ENCODE measurements at regions not wholly inside any gene's neighbourhood (a gene's known extent, or its start where the extent isn't known, plus 50 kb on each side); places are given as distances from the start of the nearest gene placed in this dataset.

DNA sequence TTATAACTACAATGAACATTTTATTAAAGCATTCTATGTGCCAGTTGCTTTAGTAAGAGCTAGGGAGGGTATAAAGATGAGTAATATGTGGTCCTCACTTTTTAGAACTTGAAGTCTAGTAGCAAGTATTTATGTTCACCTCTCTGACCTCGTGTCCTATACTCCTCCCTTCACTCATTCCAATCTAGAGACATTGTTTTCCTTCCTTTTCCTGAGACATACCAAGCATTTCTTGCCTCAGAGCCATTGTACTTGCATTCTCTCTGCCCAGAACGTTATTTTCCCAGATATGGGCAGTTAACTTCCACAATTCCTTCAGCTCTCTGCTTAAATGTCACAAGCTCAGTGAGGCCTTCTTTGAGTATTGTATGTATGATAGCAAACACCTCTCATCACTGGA is 408.6 kb downstream of the PDCD6IP start:
- TF ChIP-seq, protein P1, sequence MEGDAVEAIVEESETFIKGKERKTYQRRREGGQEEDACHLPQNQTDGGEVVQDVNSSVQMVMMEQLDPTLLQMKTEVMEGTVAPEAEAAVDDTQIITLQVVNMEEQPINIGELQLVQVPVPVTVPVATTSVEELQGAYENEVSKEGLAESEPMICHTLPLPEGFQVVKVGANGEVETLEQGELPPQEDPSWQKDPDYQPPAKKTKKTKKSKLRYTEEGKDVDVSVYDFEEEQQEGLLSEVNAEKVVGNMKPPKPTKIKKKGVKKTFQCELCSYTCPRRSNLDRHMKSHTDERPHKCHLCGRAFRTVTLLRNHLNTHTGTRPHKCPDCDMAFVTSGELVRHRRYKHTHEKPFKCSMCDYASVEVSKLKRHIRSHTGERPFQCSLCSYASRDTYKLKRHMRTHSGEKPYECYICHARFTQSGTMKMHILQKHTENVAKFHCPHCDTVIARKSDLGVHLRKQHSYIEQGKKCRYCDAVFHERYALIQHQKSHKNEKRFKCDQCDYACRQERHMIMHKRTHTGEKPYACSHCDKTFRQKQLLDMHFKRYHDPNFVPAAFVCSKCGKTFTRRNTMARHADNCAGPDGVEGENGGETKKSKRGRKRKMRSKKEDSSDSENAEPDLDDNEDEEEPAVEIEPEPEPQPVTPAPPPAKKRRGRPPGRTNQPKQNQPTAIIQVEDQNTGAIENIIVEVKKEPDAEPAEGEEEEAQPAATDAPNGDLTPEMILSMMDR (IDR thresholded peaks at IDR 0.05; ENCODE audit: insufficient read depth, low read length, poor library complexity, severe bottlenecking): no peak
- no peak for TF ChIP-seq EZH2phosphoT487 (conservative IDR thresholded peaks at IDR 0.05; ENCODE audit: low read length)
